GM19099 (cell line): ENCODE measurements at regions not wholly inside any gene's neighbourhood (a gene's known extent, or its start where the extent isn't known, plus 50 kb on each side); places are given as distances from the start of the nearest gene placed in this dataset.

ENCODE experiments used
- POLR2A ChIP-seq: IDR thresholded peaks from 3 replicates; pipeline ENCODE4 v1.6.1; 2011; ENCODE audit warnings: low read depth; ENCODE audit not compliant: insufficient read length; ENCODE audit errors: extremely low read depth

DNA sequence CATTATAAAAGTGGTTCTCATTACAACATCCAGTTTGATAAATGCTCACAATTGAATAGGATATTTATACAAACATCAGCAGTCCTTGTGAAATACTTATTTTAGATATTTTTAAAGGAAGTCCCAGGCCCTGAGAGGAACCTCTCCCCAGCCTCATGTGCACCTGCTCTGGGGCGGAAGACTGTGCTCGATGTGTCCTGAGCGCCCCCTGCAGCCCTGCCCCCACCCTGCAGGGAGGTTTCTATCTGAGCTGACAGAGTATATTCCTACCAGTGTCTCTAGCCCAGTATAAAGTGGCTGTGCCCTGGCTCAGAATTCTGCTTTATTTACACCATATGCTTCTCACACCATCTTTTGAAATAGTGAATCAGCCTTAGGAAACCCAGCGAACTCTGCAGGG is 1349.1 kb downstream of the TMEM121 start:
- no peak for TF ChIP-seq POLR2A

DNA sequence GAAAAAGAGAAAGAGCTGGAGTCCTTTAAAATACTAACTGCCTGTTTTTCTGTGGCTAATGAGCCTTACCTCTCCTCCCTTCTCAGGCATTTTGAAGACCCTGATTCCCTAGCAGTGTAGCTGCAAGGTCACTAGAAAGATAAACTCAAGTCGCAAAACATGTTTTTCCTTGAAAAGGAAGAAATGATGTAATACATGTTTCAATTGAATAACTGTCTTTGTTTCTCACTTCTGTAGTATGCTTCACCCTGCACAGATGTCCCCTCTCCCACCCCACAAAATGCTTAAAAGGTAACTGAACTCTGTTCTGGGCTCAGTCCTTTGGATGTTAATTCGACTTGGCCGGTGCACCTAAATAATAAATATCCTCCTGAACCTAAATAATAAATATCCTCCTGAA is 1350.3 kb downstream of the TMEM121 start:
- no peak for TF ChIP-seq POLR2A

- no peak for TF ChIP-seq POLR2A
These were observed 1351.1 kb downstream of the TMEM121 start for GRCh38 chr14:106877517-106877916.

DNA sequence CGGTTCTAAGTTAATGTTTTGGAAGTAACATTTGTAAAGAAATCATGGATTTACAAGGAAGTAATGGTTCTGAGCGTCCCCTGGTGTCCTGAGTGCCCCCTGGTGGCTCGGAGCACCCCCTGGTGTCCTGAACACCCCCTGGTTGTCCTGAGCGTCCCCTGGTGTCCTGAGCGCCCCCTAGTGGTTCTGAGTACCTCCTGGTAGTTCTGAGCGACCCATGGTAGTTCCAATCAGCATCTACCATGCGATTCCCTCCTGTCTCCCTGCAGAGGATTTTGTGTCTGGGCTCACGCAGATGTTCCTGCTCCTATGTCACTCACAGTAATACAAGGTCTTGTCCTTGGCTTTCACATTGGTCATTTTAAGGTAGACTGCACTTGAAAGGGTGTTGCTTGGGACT is 1352.9 kb downstream of the TMEM121 start:
- TF ChIP-seq POLR2A: no peak

- no peak for TF ChIP-seq POLR2A
These were observed 1356.9 kb downstream of the TMEM121 start for GRCh38 chr14:106883218-106883692.
